ENCODE measurements at regions not wholly inside any gene's neighbourhood (a gene's known extent, or its start where the extent isn't known, plus 50 kb on each side); places are given as distances from the start of the nearest gene placed in this dataset.
"Not testable (repeated sequence)": the region's sequence is repeated elsewhere in the genome, so short reads cannot be mapped to it uniquely, and the experiment has no call there.

DNA sequence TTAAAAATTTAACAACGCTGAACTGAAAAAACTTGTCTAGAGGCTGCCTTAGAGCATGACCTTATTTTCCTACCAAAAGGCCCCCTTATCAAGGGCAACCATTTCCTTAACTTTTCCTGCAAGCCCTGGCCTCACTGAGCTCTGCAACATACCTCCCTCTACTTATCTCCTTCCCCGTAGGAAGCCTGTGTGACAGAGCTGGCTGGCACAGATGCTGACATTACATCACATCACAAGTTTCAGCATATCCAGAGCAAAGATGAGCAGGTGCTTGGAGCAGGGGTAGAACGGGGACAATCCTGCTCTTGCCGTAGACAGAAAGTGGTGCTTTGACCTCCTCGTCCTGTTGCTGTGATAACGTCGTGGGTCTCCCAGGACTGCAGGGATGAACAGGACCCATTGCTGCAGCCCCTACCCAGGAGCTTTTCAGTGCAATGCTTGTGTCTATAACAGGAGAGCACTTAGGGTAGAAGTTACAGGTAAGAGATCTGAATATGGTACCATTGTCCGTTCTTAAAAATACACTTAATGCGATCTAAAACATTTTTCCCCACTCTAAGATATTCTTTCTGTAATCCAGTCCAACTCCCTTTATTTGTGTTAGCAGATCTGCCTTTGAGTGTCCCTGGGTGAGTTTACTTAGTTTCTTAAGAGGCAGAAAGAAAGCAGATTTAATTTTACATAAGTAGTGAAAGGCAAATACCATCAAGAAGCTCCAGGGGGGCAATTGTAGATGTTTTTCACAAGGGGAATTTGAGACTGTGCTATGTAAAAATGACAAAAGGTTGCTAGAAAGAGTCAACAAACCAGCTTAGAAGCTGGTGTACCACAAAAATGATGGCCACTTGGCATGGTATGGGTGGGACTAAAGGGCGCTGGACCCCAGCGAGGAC is 101.9 kb upstream of the EFNA5 start:
- DNase-seq (ENCODE audit: low read depth), result no peak

DNA sequence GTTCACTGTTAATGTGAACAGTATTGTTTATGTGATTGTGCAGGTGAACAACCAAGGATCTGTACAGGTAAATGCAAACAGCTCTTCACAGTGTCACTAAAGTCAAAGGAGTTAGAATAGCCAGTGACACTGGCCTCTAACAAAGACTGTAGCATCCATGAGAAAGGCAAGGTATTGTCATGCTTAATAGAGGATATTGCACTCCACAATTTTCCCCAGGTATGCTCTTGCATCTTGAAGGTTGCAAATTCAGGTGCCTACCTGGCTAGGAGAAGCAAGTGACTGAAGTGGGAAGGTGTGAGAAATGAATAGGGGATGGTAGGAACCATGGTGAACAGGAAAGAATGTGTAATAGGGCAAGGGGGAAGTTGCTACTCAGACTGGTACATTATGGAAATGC is 101.2 kb upstream of the EFNA5 start:
- DNase-seq (ENCODE audit: low read depth), result no peak

DNA sequence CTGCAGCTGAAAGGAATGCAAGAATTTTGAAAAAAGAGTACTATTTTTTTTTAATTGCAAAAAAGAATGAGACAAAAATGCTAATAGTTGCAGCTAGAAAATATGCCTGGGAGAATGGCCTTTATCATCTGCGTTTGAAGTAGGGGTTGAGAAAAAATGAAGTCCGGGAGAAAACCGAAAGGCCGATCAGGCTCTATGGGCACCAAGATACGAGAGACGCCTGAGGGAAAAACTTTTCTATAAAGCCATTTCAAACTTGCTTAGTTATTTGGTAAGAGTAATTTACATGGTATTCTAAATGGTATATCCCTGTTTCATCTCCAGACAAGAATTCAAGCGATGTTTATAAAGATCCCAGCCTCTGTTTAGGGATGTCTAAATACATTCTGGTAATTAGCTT is 99.3 kb upstream of the EFNA5 start:
- DNase-seq (ENCODE audit: low read depth), result no peak

DNA sequence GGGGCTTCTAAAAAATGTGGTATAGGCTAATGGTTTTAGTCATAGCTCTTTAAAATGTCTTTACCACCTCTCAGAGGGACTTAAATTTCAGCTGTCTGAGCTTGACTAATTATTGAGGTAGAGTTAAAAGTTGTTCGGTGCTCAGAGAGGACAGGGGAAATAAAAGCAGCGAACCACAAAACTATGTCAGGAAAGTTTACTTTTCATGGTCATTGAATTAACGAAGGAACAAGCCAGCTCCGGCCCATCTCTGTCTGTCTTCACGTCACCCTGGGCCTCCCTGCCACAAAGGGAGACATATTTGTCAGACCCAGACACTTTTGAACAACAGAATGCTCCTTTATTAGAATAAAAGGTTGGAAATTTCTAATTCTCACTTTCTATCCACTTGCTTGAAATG is 98.8 kb upstream of the EFNA5 start:
- DNase-seq (ENCODE audit: low read depth), result no peak

DNA sequence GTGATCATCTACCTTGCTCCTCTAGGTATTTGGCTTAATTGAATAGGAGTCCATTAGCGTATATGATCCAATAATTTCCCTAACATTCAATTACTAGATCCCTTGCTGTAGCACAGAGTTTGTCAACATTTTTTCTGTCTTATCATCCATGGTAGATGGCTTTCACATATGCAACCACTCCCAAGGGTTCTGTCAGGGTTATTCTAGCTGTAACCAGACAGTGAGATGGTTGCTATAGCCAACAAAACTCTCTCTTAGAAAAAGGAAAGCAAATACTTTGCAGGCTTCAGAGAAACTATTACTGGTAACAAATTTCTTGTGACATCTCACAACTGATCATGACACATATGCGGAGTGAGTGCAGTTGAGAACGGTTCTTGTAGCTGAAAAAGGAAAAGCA is 96.2 kb upstream of the EFNA5 start:
- no peak for DNase-seq (ENCODE audit: low read depth)

DNA sequence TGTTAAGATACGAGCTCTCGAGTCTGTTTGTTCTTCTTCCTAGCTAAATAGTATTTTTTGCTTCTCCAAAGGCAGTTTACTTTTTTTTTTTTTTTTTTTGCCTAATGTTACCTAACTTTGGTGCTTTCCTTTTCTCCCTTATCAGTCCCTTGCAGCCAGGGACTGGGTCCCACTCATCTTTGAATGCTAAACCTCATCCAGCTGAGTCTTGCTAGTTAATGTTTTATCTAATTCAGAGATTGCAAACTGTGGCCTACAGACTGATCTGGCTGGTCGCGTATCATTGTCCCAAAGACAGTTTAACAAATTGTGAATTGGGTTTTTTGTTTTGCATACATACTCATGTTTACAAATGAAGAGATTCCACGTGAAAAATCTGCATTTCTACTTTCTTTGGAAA is 95.7 kb upstream of the EFNA5 start:
- no peak for DNase-seq (ENCODE audit: low read depth)

DNA sequence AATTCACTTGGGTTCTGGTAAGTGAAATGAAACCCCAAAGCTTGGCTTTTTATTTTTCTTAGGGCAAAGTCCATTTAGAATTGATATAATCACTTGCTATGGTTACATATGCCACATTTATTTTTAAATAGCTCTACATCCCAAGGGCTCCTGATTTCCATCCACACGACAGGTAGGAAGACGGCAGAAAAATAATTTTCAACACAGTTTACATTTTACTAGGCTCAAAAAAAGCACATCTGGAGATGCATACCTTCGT is 95.0 kb upstream of the EFNA5 start:
- DNase-seq (ENCODE audit: low read depth), result no peak

DNA sequence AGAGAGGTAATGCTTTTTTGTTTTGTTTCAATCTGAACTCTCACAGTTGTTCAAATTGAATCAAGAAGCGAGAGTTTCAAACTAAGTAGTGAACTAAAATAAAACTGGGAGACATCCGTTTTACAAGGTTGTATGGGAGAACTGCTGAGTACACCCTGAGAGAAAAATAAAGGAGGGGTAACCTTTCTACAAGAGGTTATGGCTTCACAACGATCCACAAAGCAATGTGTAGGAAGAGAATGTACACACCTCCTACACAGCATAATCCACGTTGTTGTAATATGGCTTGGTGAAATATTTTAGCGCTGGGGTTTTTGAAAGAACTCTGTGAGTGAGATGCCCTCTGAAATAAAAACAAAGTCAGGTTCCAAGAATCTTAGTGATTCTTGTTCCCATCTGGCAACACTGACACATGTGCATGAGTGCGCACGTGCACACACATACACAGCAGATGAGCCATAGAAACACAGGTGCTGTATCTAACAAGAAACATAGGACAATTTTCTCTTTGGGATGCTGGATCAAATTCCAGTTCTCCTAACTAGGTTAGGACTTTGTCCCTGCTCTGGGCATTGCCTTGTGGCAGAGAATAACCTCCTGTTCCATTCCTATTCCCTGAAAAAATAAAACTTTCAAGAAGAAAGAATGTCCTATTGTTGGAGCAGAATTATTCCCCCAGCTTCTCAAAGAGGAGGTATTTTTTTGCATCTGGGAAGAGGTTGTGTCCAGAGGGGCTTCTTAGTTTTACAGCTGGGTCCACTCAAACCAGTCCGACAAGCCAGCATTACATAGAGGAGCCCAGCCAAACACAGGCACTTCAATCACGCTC is 94.5 kb upstream of the EFNA5 start:
- no peak for DNase-seq (ENCODE audit: low read depth)

DNA sequence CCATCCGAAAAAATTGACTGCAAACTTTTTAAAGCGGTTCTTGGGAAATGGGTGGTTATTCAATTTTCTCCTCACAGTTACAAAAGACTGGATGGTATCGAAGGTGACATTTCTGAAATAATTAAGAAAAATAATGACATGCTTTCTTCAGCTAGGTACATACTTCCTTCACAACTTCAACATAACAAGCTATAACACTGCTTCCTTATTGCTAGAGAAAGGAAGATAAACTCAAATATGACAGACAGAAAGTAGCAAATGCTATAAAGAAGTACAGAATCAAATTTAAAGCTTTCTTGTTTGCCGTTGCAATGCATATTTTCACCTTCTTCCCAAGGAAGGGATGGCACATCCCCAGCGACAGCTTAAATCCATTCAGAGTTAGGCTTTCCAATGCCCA is 93.5 kb upstream of the EFNA5 start:
- DNase-seq (ENCODE audit: low read depth), result no peak

DNA sequence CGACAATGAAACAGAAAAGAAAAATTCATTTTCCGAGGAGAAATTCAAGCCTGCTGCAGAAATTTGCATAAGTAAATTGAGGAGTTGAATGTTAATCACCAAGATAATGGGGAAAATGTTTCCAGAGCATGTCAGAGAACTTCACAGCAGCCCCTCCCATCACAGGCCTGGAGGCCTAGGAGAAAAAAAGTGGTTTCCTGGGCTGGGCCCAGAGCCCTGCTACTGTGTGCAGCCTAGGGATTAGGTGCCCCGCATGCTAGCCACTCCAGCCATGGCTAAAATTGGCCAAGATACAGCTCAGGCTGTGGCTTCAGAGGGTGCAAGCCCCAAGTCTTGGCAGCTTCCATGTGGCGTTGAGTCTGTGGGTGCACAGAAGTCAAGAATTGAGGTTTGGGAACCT is 82.7 kb upstream of the EFNA5 start:
- no peak for DNase-seq (ENCODE audit: low read depth)

DNA sequence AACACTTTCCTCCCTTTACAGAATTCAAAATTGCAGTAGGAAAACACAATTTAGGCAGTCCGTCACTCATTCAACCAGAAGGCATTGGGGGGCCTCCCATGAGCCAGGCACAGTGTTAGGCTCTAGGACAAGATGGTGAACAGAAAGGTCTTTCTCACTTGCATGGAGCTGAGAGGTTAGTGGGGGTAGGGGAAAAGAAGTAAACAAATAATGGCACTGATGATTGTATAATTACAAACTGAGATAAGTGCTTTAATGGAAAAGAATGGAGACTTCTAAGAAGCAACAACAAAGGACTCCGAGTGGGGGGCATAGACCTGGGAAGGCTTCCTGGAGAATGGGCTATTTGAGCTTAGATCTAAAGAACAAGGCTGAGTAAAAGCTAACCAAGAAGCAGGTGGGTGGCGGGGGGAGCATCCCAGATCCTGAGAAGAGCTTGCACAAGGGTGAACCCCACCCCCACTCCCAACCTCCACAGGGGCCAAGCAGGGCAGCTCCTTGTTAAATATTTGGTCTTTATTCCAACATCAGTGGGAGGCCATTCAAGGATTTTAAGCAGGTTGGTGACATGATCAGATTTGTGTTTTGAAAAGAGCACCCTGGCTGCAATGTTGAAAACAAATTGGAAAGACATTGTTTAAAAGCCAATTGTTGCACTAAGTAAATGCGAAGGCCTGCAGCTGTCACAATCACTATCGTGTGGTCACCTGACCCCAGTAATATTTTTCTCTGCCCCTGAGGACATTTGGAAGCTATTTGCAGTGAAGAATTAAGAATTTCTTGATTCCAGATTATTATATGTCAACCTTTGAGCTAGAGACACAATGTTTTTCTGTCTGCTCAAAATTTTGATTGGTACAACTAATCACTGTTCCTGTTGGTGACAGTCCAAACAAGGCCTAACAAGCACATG is 73.9 kb upstream of the EFNA5 start:
- no peak for DNase-seq (ENCODE audit: low read depth)

DNA sequence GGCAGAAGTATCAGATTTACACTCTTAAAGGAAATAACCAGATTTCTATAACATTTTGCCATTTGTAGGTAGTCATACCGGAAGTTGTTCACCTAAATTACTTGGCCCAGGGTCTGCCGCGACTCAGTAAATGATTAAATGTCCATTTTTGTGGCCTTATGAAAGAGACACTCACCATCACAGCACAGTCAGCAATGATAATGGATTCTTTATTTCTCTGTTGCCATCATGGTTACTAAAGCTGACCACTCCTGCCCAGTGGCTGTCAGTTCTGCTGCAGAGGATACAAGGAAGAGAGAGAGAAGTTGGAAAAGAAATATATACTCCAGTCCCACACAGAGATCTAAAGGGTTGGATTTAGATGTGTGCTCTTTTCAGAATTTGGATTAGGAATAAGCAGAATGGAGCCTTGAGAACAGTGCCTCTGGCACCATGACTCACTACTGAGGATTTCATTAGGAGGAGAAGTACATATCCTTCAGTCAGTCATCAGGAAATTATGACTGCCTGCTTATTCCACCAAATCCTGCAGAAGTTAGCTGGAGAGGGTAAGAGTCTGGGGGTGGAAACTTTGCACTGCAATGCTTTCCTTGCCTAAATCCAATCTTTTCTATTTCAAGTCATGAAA is 72.8 kb upstream of the EFNA5 start:
- peak; percentile 28 for DNase-seq (ENCODE audit: low read depth)

DNA sequence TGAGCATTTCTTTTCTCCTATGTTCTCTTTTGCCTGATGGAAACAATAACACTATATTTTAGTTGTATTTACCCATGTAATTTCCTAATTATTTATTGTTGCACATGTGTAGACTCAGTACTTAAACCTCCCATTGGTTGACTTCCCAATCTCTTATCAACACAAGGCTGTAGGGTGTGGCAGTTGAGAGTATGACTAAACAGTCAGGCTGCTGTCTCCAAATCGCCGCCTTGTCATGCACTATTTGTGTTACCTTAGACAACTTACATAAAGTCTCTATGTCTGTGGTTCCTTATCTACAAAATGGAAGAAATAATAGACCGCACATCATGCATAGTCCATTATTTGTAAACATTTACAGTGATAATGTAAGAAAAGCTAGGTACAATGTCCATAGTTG is 68.9 kb upstream of the EFNA5 start:
- DNase-seq (ENCODE audit: low read depth), result no peak

DNA sequence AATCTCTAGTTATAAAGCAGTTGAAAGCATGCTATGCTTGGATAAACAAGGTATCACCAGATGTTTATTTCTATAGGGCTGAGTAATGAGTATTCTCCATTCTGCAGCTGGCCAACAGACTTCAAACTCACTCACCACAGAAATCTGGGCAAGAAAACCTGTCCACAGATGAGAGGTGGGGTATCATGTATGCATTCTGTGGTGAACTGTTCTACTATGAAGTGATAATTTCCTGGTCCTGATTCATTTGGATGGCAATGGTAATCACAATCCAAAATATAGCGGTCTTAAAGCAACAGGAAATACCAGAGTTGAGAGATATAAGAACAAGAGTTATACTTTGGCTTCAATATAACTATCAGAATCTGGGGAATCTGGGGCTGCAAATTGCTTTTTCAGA is 65.9 kb upstream of the EFNA5 start:
- no peak for DNase-seq (ENCODE audit: low read depth)

DNA sequence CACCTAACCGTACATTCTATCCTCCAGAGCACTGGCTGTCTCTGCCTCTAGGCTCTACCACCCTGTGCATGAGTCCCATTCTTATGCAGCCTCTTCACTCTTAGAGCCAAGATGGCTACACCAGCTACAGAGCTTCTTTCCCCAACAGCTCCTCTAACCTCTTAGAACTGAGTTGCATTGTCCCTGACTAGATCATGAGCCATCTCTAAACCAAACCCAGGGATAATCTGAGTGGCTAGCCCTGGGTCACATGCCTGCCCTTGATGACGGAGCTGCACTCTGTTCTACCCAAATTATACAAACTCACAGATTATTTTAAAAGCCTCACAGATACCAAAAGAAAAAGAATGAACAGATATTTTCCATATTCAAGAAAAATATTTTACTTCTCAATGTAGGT is 65.4 kb upstream of the EFNA5 start:
- DNase-seq (ENCODE audit: low read depth), result not testable (repeated sequence)

DNA sequence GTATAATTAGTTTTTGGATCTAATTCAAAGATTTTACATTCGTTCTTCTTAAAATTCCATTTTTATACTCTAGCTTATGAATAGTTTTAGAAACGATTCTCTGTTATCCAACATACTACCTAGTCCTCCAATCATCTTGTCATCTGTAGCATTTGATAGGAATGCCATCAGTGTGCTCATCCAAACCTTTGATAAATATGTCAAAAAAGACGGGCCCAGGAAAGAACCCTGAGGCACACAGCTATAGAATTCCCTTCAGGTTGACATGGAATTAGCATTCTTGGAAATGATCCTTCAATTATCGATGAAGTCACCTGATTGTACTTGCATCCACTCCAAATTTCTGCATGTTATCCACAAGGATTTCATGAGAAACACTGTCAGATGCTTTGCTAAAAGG is 64.8 kb upstream of the EFNA5 start:
- DNase-seq (ENCODE audit: low read depth), result no peak

DNA sequence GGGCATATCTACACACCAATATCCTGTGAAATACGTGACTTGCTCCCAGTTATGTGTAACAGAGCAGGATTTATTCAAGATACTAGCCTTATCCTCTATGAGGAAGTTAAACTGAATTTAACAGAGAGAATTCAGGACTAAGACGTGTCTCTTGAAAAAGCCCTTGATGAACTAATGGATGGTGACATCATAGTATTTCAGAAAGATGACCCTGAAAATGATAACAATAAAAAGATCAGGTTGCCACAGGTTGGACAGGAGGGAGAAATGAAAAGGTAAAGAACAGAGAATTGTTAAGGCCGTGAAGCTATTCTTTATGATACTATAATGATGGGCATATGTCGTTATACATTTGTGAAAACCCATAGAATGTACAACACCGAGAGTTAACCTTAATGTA is 56.2 kb upstream of the EFNA5 start:
- DNase-seq (ENCODE audit: low read depth), result no peak

DNA sequence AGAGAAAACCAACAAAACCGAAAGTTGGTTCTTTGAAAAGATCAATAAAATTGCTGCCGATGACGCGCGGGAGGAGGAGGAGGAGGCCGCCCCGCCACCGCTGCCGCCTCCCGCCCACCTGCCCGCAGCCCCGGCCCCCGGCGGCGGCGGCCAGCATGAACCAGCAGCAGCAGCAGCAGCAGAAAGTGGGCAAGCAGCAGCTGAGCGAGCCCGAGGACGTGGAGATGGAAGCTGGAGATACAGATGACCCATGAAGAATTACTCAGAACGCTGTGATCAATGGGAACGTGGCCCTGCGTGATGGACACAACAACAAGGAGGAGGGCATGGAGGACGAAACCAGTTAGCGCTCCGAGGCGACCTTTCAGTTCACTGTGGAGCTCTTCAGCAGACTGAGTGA is 53.9 kb upstream of the EFNA5 start:
- no peak for DNase-seq (ENCODE audit: low read depth)

DNA sequence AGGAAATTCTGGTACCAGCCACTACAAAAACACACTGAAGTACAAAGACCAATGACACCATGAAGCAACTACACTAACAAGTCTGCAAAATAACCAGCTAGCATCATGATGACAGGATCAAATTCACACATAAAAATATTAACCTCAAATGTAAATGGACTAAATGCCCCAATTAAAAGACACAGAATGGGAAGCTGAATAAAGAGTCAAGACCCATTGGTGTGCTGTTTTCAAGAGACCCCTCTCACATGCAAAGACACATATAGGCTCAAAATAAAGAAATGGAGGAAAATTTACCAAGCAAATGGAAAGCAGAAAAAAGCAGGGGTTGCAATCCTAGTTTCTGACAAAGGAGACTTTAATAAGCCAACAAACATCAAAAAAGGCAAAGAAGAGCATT is 50.5 kb upstream of the EFNA5 start:
- DNase-seq (ENCODE audit: low read depth), result not testable (repeated sequence)

All from fibroblast of the conjunctiva (primary cell).